Nephron (organoid): ENCODE measurements at regions not wholly inside any gene's neighbourhood (a gene's known extent, or its start where the extent isn't known, plus 50 kb on each side); places are given as distances from the start of the nearest gene placed in this dataset.

Experiments used
- H3K27ac Mint-ChIP-seq, 3 experiments: 2 replicates each; pipeline ENCODE4 v1.8.0; 2020; ENCODE audit warnings: mixed read lengths in 3 of 3, mild to moderate bottlenecking in 2 of 3, moderate library complexity in 1 of 3
- H3K27me3 Mint-ChIP-seq: 2 replicates; pipeline ENCODE4 v1.8.0; 2021; ENCODE audit warnings: low read depth, mild to moderate bottlenecking, moderate library complexity, mixed read lengths
- H3K36me3 Mint-ChIP-seq: 2 replicates; pipeline ENCODE4 v1.8.0; 2020; ENCODE audit warnings: low read depth, mixed read lengths
- H3K4me1 Mint-ChIP-seq: 2 replicates; pipeline ENCODE4 v1.8.0; 2020; ENCODE audit warnings: mixed read lengths
- H3K4me3 Mint-ChIP-seq, 3 experiments: 2 replicates each; pipeline ENCODE4 v1.8.0; 2020; ENCODE audit warnings: mild to moderate bottlenecking in 3 of 3, mixed read lengths in 3 of 3, moderate library complexity in 2 of 3
- H3K9me3 Mint-ChIP-seq: 2 replicates; pipeline ENCODE4 v1.8.0; 2020; ENCODE audit warnings: mixed read lengths
- TF ChIP-seq, protein P1 (sequence below), 3 experiments: fragments of 200-600 bp; sonication (generic); IDR thresholded peaks; one replicate each; pipeline ENCODE4 v1.5.0; 2021; ENCODE audit warnings: antibody characterized with exemption in 3 of 3; ENCODE audit not compliant: unreplicated experiment in 3 of 3

DNA sequence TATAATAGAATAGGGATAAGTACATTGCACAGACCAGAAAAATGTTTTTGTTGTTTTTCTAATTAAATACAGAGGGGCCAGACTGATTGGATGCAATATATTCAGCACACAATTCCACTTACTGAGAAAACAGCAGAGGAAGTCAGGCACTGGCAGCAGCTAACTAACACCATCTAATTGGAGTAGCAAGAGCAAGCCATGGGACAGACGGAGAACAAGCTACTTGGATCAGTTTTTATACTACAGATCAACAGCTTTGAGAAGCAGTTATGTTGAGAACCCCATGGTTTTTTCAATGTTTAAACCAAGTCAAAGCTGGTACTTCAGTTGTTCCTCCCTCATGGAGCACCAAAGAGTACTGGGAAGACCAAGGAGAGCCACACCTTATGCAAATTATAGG is 1249.4 kb downstream of the LRFN5 start:
- Mint-ChIP-seq H3K9me3 (no peaks in the 10 kb centered on the region), H3K4me1 (peaks cover 27% of the 10 kb centered on the region), H3K36me3 (no peaks in the 10 kb centered on the region), H3K27ac (peak overlapping the region in 1 of 3 experiments; percentile 31), H3K4me3 (no peak overlapping the region), H3K27me3 (no peaks in the 10 kb centered on the region)
- TF ChIP-seq, protein P1, sequence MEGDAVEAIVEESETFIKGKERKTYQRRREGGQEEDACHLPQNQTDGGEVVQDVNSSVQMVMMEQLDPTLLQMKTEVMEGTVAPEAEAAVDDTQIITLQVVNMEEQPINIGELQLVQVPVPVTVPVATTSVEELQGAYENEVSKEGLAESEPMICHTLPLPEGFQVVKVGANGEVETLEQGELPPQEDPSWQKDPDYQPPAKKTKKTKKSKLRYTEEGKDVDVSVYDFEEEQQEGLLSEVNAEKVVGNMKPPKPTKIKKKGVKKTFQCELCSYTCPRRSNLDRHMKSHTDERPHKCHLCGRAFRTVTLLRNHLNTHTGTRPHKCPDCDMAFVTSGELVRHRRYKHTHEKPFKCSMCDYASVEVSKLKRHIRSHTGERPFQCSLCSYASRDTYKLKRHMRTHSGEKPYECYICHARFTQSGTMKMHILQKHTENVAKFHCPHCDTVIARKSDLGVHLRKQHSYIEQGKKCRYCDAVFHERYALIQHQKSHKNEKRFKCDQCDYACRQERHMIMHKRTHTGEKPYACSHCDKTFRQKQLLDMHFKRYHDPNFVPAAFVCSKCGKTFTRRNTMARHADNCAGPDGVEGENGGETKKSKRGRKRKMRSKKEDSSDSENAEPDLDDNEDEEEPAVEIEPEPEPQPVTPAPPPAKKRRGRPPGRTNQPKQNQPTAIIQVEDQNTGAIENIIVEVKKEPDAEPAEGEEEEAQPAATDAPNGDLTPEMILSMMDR (IDR thresholded peaks at IDR 0.05; ENCODE audit: unreplicated experiment in 3 of 3) = no peak

DNA sequence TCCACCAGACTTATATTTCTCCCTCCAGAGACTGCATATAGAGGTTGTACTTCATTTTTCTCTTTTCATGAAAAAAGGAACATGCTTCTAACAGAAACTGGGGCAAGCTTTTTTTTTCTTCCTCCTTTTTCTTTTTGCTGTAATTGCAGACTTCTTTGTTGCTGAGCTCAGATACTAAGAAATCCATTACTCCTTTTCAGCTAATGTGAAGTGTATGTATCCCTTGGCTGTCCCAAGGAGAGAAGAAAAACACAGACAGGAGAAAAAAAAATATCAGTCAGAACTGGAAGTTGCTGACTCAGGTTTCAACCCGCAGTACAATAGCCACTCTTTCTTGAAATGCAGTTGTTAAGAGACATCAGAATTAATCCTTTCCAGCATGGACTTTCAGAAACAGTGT is 1248.4 kb downstream of the LRFN5 start:
- Mint-ChIP-seq H3K36me3 (no peaks in the 10 kb centered on the region), H3K27me3 (no peaks in the 10 kb centered on the region), H3K27ac (peak overlapping the region; percentile 70 to 95 (median 90)), H3K4me3 (peak overlapping the region; percentile 2 to 30 (median 16)), H3K4me1 (peaks cover 27% of the 10 kb centered on the region), H3K9me3 (no peaks in the 10 kb centered on the region)
- TF ChIP-seq, protein P1 (IDR thresholded peaks at IDR 0.05; ENCODE audit: unreplicated experiment in 3 of 3) = no peak

DNA sequence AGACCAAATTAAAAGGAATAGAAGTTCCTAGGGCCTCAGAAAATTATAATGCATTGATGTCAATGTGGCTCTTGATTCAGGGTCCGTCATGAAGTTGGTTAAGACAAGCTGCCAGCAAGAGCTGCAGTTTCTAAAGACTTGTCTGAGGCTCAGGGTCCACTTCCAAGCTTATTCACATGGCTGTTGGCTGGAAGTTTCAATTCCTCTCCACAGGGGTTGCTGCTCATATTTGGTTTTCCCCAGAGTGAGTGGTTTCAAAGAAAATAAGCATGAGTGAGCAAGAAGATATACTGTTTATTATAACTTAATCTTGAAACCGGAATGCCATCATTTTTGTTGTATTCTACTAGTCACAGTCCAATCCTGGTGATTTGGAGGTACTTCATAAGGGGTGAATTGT is 1247.4 kb downstream of the LRFN5 start:
- peaks cover 27% of the 10 kb centered on the region for H3K4me1 Mint-ChIP-seq
- TF ChIP-seq, protein P1 (IDR thresholded peaks at IDR 0.05; ENCODE audit: unreplicated experiment in 3 of 3) = no peak

DNA sequence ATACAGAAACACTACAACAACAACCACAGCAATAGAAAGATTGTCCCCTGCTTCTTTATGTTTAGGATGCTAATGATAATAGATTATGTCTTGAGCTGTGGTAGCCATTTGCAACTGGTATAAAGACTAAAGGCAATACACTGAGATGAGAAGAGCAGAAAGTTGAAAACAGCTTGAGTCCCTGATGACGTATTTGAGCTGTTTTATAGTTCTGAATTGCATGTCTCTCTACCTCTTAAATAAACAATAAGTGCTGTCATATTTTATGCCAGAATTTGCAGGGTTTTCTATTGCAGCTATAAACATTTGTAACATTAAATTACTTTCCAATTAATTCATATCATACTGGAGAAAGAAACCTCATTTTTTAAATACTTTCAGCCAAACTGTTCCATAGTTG is 1242.0 kb downstream of the LRFN5 start:
- Mint-ChIP-seq H3K27me3 (no peaks in the 10 kb centered on the region), H3K9me3 (peaks cover 9% of the 10 kb centered on the region), H3K4me1 (peaks cover 4% of the 10 kb centered on the region), H3K36me3 (no peaks in the 10 kb centered on the region), H3K27ac (peak overlapping the region in 1 of 3 experiments; percentile 44), H3K4me3 (no peak overlapping the region)
- TF ChIP-seq, protein P1 (IDR thresholded peaks at IDR 0.05; ENCODE audit: unreplicated experiment in 3 of 3) = no peak

More for the DNA sequence above, 1247.4 kb downstream of the LRFN5 start:
- H3K36me3 Mint-ChIP-seq = no peaks in the 10 kb centered on the region
- no peaks in the 10 kb centered on the region for H3K27me3 Mint-ChIP-seq
- H3K27ac Mint-ChIP-seq = peak overlapping the region; percentile 58 to 77 (median 70)
- H3K4me3 Mint-ChIP-seq = peak overlapping the region in 1 of 3 experiments; percentile 12
- no peaks in the 10 kb centered on the region for H3K9me3 Mint-ChIP-seq

DNA sequence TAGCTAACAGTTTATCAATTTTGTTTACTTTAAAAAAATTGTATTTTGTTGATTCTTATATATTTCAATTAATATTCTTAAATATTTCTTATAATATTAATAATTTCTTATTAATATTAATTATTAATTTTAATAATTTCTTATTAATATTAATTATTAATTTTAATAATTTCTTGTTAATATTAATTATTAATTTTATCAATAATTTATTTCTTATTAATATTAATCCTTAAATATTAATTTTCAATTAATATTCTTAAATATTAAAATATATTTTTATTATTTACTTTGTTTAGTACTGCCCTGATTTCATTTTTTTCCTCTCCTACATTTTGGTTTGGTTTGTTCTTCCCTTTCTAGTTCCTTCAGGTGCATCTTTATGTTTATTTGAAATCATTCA is 1208.1 kb downstream of the LRFN5 start:
- H3K9me3 Mint-ChIP-seq = peaks cover 4% of the 10 kb centered on the region
- no peaks in the 10 kb centered on the region for H3K27me3 Mint-ChIP-seq
- TF ChIP-seq, protein P1 (IDR thresholded peaks at IDR 0.05; ENCODE audit: unreplicated experiment in 3 of 3) = no peak
- H3K4me1 Mint-ChIP-seq = no peaks in the 10 kb centered on the region
- H3K4me3 Mint-ChIP-seq = no peak overlapping the region
- H3K27ac Mint-ChIP-seq = no peak overlapping the region
- no peaks in the 10 kb centered on the region for H3K36me3 Mint-ChIP-seq

DNA sequence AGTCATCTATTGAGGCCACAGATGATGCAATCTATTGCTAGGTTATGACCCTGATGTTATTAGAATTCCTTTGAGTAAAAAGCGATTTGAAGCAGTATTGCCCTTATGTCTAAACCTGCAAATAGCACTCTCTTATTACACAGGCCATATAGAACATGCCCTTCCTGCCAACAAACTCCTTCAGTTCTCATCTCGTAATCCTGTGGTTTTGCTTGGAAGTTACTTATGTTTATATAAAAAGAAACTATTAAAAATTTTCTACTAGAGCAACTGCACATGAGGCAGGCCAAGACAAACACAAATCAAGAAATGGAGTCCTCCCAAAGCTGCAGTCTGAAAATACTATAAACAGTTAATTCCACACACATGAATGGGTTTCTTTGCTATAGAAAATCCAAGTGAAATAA is 1200.2 kb downstream of the LRFN5 start:
- Mint-ChIP-seq H3K9me3 (peaks cover 2% of the 10 kb centered on the region), H3K27me3 (no peaks in the 10 kb centered on the region), H3K4me3 (no peak overlapping the region), H3K27ac (peak overlapping the region in 2 of 3 experiments; percentile 14 to 39), H3K4me1 (peaks cover 23% of the 10 kb centered on the region), H3K36me3 (no peaks in the 10 kb centered on the region)
- TF ChIP-seq, protein P1 (IDR thresholded peaks at IDR 0.05; ENCODE audit: unreplicated experiment in 3 of 3) = no peak
